CD4-positive, alpha-beta T cell (primary cell): ENCODE measurements at regions not wholly inside any gene's neighbourhood (a gene's known extent, or its start where the extent isn't known, plus 50 kb on each side); places are given as distances from the start of the nearest gene placed in this dataset.

ENCODE experiments used
- ATAC-seq: fragments of 200-7000 bp; cut with Tn5 transposase; one replicate; pipeline ENCODE4 v1.10.0; 2022; ENCODE audit warnings: mild to moderate bottlenecking; ENCODE audit not compliant: poor library complexity
- CTCF ChIA-PET: fragments of 350-600 bp; sonication (Branson Sonifier 250); formaldehyde crosslinking; loops from one replicate; lab custom pipeline; 2021; ENCODE audit warnings: antibody characterized with exemption, inconsistent platforms; lab: Charles Lee
- POLR2A ChIA-PET: fragments of 350-600 bp; sonication (Branson Sonifier 250); formaldehyde crosslinking; loops from one replicate; lab custom pipeline; 2021; ENCODE audit warnings: antibody characterized with exemption, inconsistent platforms; lab: Charles Lee
- DNase-seq, 14 experiments: peaks; one replicate each; pipeline ENCODE4 v3.0.0-alpha.2; 2013 to 2020; ENCODE audit warnings: mixed read lengths in 2 of 14
- H3K27ac ChIP-seq, 2 donors: one replicate each; pipeline versions ENCODE4 v1.5.1 to v1.7.0; 2013; ENCODE audit warnings: low read length in 2 of 2, low read depth in 1 of 2, mild to moderate bottlenecking in 1 of 2
- H3K27me3 ChIP-seq, 2 experiments: 1 replicate in 1 of 2; 2 replicates in 1 of 2; pipeline versions ENCODE4 v1.6.1 to v1.7.0; 2013; ENCODE audit warnings: low read length in 2 of 2, control low read depth in 1 of 2, mild to moderate bottlenecking in 1 of 2, moderate library complexity in 1 of 2; ENCODE audit not compliant: insufficient read depth in 2 of 2, control insufficient read depth in 1 of 2
- H3K36me3 ChIP-seq: one replicate; pipeline ENCODE4 v1.6.1; 2013; ENCODE audit warnings: low read length, control low read depth; ENCODE audit not compliant: insufficient read depth
- H3K4me1 ChIP-seq: one replicate; pipeline ENCODE4 v1.6.1; 2013; ENCODE audit warnings: low read length, control low read depth; ENCODE audit not compliant: insufficient read depth
- H3K4me3 ChIP-seq: one replicate; pipeline ENCODE4 v1.5.1; 2013; ENCODE audit warnings: mild to moderate bottlenecking, low read length, moderate library complexity
- H3K9me3 ChIP-seq, 2 experiments: 1 replicate in 1 of 2; 2 replicates in 1 of 2; pipeline versions ENCODE4 v1.6.1 to v1.7.0; 2013; ENCODE audit warnings: low read length in 2 of 2, mild to moderate bottlenecking in 2 of 2, control low read depth in 1 of 2, moderate library complexity in 1 of 2; ENCODE audit not compliant: control insufficient read depth in 1 of 2, insufficient read depth in 1 of 2
- H3K27ac Mint-ChIP-seq: one replicate; pipeline ENCODE4 v1.8.0; 2020; ENCODE audit warnings: mixed read lengths
- H3K27me3 Mint-ChIP-seq: one replicate; pipeline ENCODE4 v1.8.0; 2021; ENCODE audit warnings: mixed read lengths
- H3K36me3 Mint-ChIP-seq: one replicate; pipeline ENCODE4 v1.8.0; 2021; ENCODE audit warnings: low read depth, mixed read lengths
- H3K4me1 Mint-ChIP-seq: one replicate; pipeline ENCODE4 v1.8.0; 2021; ENCODE audit warnings: low read depth, mixed read lengths
- H3K4me3 Mint-ChIP-seq: one replicate; pipeline ENCODE4 v1.8.0; 2020; ENCODE audit warnings: mild to moderate bottlenecking, mixed read lengths
- H3K9me3 Mint-ChIP-seq: one replicate; pipeline ENCODE4 v1.8.0; 2020; ENCODE audit warnings: mixed read lengths
- CTCF ChIP-seq: fragments of 200-600 bp; IDR thresholded peaks from one replicate; pipeline ENCODE4 v1.8.0; 2022; ENCODE audit warnings: antibody characterized with exemption, mild to moderate bottlenecking
- intact Hi-C, 2 experiments: fragments of 100-400 bp; cut with DNase I in 1 of 2; cut with micrococcal nuclease in 1 of 2; formaldehyde crosslinking; loops; one replicate each; pipeline versions ENCODE4 v1.15.1 to v1.9.0; 2023 to 2025; cut with DNase I, micrococcal nuclease

- Histone ChIP-seq H3K27me3 (no peaks in the 10 kb centered on the region), H3K9me3 (no peaks in the 10 kb centered on the region), H3K4me1 (no peaks in the 10 kb centered on the region), H3K4me3 (no peak overlapping the region), H3K36me3 (no peaks in the 10 kb centered on the region), H3K27ac (no peak overlapping the region)
- ChIA-PET CTCF (no interaction called here), POLR2A (no interaction called here)
- no peaks in the 10 kb centered on the region for H3K9me3 Mint-ChIP-seq
- no peaks in the 10 kb centered on the region for H3K4me1 Mint-ChIP-seq
- no peaks in the 10 kb centered on the region for H3K27me3 Mint-ChIP-seq
- TF ChIP-seq CTCF, result no peak
- H3K36me3 Mint-ChIP-seq, result no peaks in the 10 kb centered on the region
- H3K27ac Mint-ChIP-seq, result no peak overlapping the region
- no peak for ATAC-seq
- intact Hi-C loops, result no loop called here
- H3K4me3 Mint-ChIP-seq, result no peak overlapping the region
- DNase-seq, result no peak
Observed at GRCh38 chrY:15289821-15290220, 765.5 kb downstream of the NLGN4Y start.

- Histone ChIP-seq H3K9me3 (no peaks in the 10 kb centered on the region), H3K36me3 (no peaks in the 10 kb centered on the region), H3K4me1 (no peaks in the 10 kb centered on the region), H3K4me3 (no peak overlapping the region), H3K27me3 (no peaks in the 10 kb centered on the region), H3K27ac (no peak overlapping the region)
- H3K27me3 Mint-ChIP-seq, result no peaks in the 10 kb centered on the region
- TF ChIP-seq CTCF, result no peak
- no peak overlapping the region for H3K4me3 Mint-ChIP-seq
- H3K9me3 Mint-ChIP-seq, result no peaks in the 10 kb centered on the region
- no peaks in the 10 kb centered on the region for H3K36me3 Mint-ChIP-seq
- intact Hi-C loops, result no loop called here
- ChIA-PET POLR2A (no interaction called here), CTCF (no interaction called here)
- H3K4me1 Mint-ChIP-seq, result no peaks in the 10 kb centered on the region
- ATAC-seq, result no peak
- DNase-seq, result no peak
- no peak overlapping the region for H3K27ac Mint-ChIP-seq
Observed at GRCh38 chrY:15292881-15293280, 768.6 kb downstream of the NLGN4Y start.

- no peaks in the 10 kb centered on the region for H3K27me3 Mint-ChIP-seq
- no peak overlapping the region for H3K4me3 Mint-ChIP-seq
- TF ChIP-seq CTCF, result no peak
- H3K9me3 Mint-ChIP-seq, result no peaks in the 10 kb centered on the region
- ATAC-seq (no peak), DNase-seq (no peak)
- no peaks in the 10 kb centered on the region for H3K36me3 ChIP-seq
- ChIA-PET POLR2A (no interaction called here), CTCF (no interaction called here)
- no peaks in the 10 kb centered on the region for H3K4me1 ChIP-seq
- H3K27me3 ChIP-seq, result no peaks in the 10 kb centered on the region
- H3K36me3 Mint-ChIP-seq, result no peaks in the 10 kb centered on the region
- no peaks in the 10 kb centered on the region for H3K9me3 ChIP-seq
- H3K4me3 ChIP-seq, result no peak overlapping the region
- H3K27ac Mint-ChIP-seq, result no peak overlapping the region
- intact Hi-C loops, result no loop called here
- no peak overlapping the region for H3K27ac ChIP-seq
- H3K4me1 Mint-ChIP-seq, result no peaks in the 10 kb centered on the region
Observed at GRCh38 chrY:15301879-15302278, 777.5 kb downstream of the NLGN4Y start.
